ENCODE measurements at regions not wholly inside any gene's neighbourhood (a gene's known extent, or its start where the extent isn't known, plus 50 kb on each side); places are given as distances from the start of the nearest gene placed in this dataset.

DNA sequence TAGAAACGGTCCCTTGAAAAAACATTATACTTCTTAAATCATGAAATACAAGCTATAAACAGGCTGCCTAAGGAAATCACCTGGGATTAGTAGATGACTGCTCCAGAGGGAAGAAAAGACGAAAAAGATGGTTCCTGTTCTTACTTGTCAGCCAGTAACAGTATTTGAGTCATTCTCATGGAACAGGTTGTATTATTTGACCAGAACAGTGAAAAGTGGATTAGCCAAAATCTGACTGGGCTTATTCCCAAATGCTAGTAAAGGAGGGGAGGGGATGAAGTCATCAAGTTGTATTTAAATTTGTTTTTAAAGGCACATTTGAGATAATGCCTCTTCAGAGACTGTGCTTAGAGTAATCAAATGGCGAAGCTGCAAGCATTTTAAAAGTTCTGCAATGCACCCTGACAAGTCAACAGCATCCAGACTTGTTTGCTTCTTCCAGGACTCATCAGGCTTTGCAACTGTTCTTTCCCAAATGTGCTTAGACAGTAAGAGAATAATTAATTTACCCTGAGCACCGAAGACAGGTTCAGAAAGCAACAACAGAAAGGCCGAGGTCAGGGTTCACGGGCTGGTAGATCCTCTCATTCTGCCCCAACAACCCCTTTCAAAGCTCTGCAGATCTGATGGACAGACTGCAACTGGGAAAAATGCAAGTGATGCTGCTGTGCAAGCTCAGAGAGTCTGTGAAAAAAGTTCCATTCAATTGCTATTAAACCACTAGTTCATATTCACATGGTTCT lies 800.6 kb downstream of the KCTD16 start:
- no peaks in the 10 kb centered on the region for H3K27me3 ChIP-seq (ENCODE audit: insufficient read depth, low read length)
- peaks cover 14% of the 10 kb centered on the region; the same call in 1 of the 2 replicates for H3K9me3 ChIP-seq (ENCODE audit: insufficient read depth, low read depth, low read length)
- no peak overlapping the region for H3K4me3 ChIP-seq (ENCODE audit: low read length)
- WGBS = 90% methylated on average over 5 of the region's 6 CpGs
- 0 out of 2 replicates have a peak, but pooled peaks cover 5% of the 10 kb centered on the region for H3K4me1 ChIP-seq (ENCODE audit: insufficient read depth, low read length)
- no peak overlapping the region for H3K27ac ChIP-seq (ENCODE audit: low read depth, low read length)
- no peak overlapping the region for H3K9ac ChIP-seq (ENCODE audit: low read depth, low read length)
- H3K36me3 ChIP-seq (ENCODE audit: insufficient read depth, low read length) = no peaks in the 10 kb centered on the region

DNA sequence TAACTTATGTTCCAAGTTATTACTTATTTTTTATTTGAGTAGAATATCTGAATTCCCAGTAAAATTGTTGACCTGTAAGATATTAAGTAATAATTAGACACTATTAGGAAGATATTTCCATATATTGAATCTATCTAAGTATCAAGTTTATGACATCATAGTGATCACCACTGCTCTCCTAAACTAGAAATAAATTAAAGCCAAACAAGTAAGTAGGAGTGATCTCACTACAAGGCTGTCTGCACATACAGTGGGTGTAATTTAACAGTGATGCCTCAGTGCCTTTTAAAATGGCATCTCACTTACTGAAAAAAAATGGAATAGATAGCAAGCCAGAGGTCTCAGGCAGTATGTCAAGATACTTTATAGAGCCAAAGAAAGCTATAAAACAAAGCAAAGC lies 789.6 kb downstream of the KCTD16 start:
- no peak overlapping the region for H3K27ac ChIP-seq (ENCODE audit: low read depth, low read length)
- H3K36me3 ChIP-seq (ENCODE audit: insufficient read depth, low read length) = no peaks in the 10 kb centered on the region
- H3K27me3 ChIP-seq (ENCODE audit: insufficient read depth, low read length) = no peaks in the 10 kb centered on the region
- no peaks in the 10 kb centered on the region for H3K4me1 ChIP-seq (ENCODE audit: insufficient read depth, low read length)
- H3K9ac ChIP-seq (ENCODE audit: low read depth, low read length) = no peak overlapping the region
- no peak overlapping the region for H3K4me3 ChIP-seq (ENCODE audit: low read length)
- no peaks in the 10 kb centered on the region for H3K9me3 ChIP-seq (ENCODE audit: insufficient read depth, low read depth, low read length)

DNA sequence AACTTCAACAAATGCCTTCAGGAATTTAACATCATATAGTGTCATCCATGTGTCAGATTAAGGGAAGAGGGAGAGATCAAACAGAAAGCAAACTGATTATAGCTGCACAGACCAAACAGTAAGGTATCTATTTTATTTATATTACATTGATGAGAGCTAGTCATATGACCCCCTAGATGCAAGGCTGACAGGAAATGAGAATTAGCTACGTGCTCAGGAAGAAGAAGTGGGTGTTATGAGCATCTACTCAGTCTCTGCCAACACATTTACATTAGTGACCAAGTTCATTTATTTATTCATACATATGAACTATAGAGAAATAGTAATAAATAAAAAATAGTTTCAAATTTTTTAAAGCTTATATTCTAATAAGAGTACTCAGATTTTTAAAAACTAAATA lies 787.3 kb downstream of the KCTD16 start:
- Histone ChIP-seq H3K4me1 (ENCODE audit: insufficient read depth, low read length) (no peaks in the 10 kb centered on the region), H3K9me3 (ENCODE audit: insufficient read depth, low read depth, low read length) (no peaks in the 10 kb centered on the region), H3K27ac (ENCODE audit: low read depth, low read length) (no peak overlapping the region), H3K4me3 (ENCODE audit: low read length) (no peak overlapping the region), H3K27me3 (ENCODE audit: insufficient read depth, low read length) (no peaks in the 10 kb centered on the region), H3K36me3 (ENCODE audit: insufficient read depth, low read length) (no peaks in the 10 kb centered on the region), H3K9ac (ENCODE audit: low read depth, low read length) (no peak overlapping the region)
- WGBS = no CpG with 5 or more reads among the region's 1 CpG

- Histone ChIP-seq H3K4me3 (ENCODE audit: low read length) (no peak overlapping the region), H3K27ac (ENCODE audit: low read depth, low read length) (no peak overlapping the region), H3K9ac (ENCODE audit: low read depth, low read length) (no peak overlapping the region), H3K4me1 (ENCODE audit: insufficient read depth, low read length) (no peaks in the 10 kb centered on the region), H3K9me3 (ENCODE audit: insufficient read depth, low read depth, low read length) (no peaks in the 10 kb centered on the region), H3K36me3 (ENCODE audit: insufficient read depth, low read length) (no peaks in the 10 kb centered on the region), H3K27me3 (ENCODE audit: insufficient read depth, low read length) (no peaks in the 10 kb centered on the region)
- 100% methylated on average over 2 of the region's 2 CpGs for WGBS
Observed at GRCh38 chr5:144950996-144951395, 780.3 kb downstream of the KCTD16 start.

GRCh38 chr5:144947023-144947422 lies 776.4 kb downstream of the KCTD16 start:
- H3K27ac ChIP-seq (ENCODE audit: low read depth, low read length) = no peak overlapping the region
- H3K4me1 ChIP-seq (ENCODE audit: insufficient read depth, low read length) = peaks cover 5% of the 10 kb centered on the region; the same call in 1 of the 2 replicates
- no peak overlapping the region for H3K4me3 ChIP-seq (ENCODE audit: low read length)
- no peaks in the 10 kb centered on the region for H3K36me3 ChIP-seq (ENCODE audit: insufficient read depth, low read length)
- no peaks in the 10 kb centered on the region for H3K9me3 ChIP-seq (ENCODE audit: insufficient read depth, low read depth, low read length)
- H3K27me3 ChIP-seq (ENCODE audit: insufficient read depth, low read length) = no peaks in the 10 kb centered on the region
- 95% methylated on average over 2 of the region's 2 CpGs for WGBS
- no peak overlapping the region for H3K9ac ChIP-seq (ENCODE audit: low read depth, low read length)

- Histone ChIP-seq H3K27me3 (ENCODE audit: insufficient read depth, low read length) (no peaks in the 10 kb centered on the region), H3K9ac (ENCODE audit: low read depth, low read length) (no peak overlapping the region), H3K36me3 (ENCODE audit: insufficient read depth, low read length) (no peaks in the 10 kb centered on the region), H3K9me3 (ENCODE audit: insufficient read depth, low read depth, low read length) (no peaks in the 10 kb centered on the region), H3K4me1 (ENCODE audit: insufficient read depth, low read length) (peaks cover 5% of the 10 kb centered on the region; the same call in 1 of the 2 replicates), H3K4me3 (ENCODE audit: low read length) (no peak overlapping the region), H3K27ac (ENCODE audit: low read depth, low read length) (no peak overlapping the region)
- WGBS = 75% methylated on average over 2 of the region's 2 CpGs
Observed at GRCh38 chr5:144945503-144945902, 774.8 kb downstream of the KCTD16 start.

DNA sequence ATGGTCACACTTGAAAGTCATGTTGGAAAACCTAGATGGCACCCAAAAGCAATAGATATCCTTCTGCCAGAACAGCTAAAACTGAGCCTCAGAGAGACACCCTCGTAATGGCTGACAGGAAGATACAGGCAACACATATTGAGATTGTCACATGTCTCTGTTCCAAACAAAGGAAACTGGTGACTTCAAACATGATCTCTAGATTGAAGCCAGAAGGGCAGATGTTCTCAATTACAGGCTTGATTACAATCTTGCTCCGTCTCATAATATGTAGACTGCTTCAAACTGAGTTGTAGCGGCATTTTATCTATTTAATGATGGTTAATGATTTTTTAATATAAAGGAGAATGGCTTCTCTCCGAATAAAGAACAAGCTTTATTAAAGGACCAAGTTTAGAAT lies 774.3 kb downstream of the KCTD16 start:
- Histone ChIP-seq H3K9me3 (ENCODE audit: insufficient read depth, low read depth, low read length) (no peaks in the 10 kb centered on the region), H3K36me3 (ENCODE audit: insufficient read depth, low read length) (no peaks in the 10 kb centered on the region), H3K9ac (ENCODE audit: low read depth, low read length) (no peak overlapping the region), H3K27me3 (ENCODE audit: insufficient read depth, low read length) (no peaks in the 10 kb centered on the region), H3K27ac (ENCODE audit: low read depth, low read length) (no peak overlapping the region), H3K4me1 (ENCODE audit: insufficient read depth, low read length) (peaks cover 5% of the 10 kb centered on the region; the same call in 1 of the 2 replicates), H3K4me3 (ENCODE audit: low read length) (no peak overlapping the region)
- WGBS = 98% methylated on average over 4 of the region's 4 CpGs

- peaks cover 5% of the 10 kb centered on the region; the same call in 1 of the 2 replicates for H3K4me1 ChIP-seq (ENCODE audit: insufficient read depth, low read length)
- no peak overlapping the region for H3K9ac ChIP-seq (ENCODE audit: low read depth, low read length)
- no peak overlapping the region for H3K4me3 ChIP-seq (ENCODE audit: low read length)
- no peaks in the 10 kb centered on the region for H3K9me3 ChIP-seq (ENCODE audit: insufficient read depth, low read depth, low read length)
- no peaks in the 10 kb centered on the region for H3K36me3 ChIP-seq (ENCODE audit: insufficient read depth, low read length)
- no peaks in the 10 kb centered on the region for H3K27me3 ChIP-seq (ENCODE audit: insufficient read depth, low read length)
- no peak overlapping the region for H3K27ac ChIP-seq (ENCODE audit: low read depth, low read length)
Observed at GRCh38 chr5:144941004-144941403, 770.3 kb downstream of the KCTD16 start.

- Histone ChIP-seq H3K4me3 (ENCODE audit: low read length) (no peak overlapping the region), H3K27ac (ENCODE audit: low read depth, low read length) (no peak overlapping the region), H3K4me1 (ENCODE audit: insufficient read depth, low read length) (no peaks in the 10 kb centered on the region), H3K9ac (ENCODE audit: low read depth, low read length) (no peak overlapping the region; the same call in 1 of the 2 replicates), H3K9me3 (ENCODE audit: insufficient read depth, low read depth, low read length) (no peaks in the 10 kb centered on the region), H3K36me3 (ENCODE audit: insufficient read depth, low read length) (no peaks in the 10 kb centered on the region), H3K27me3 (ENCODE audit: insufficient read depth, low read length) (no peaks in the 10 kb centered on the region)
- 88% methylated on average over 1 of the region's 1 CpG for WGBS
Observed at GRCh38 chr5:144918371-144918770, 747.7 kb downstream of the KCTD16 start.

GRCh38 chr5:144915452-144915851 lies 744.8 kb downstream of the KCTD16 start:
- Histone ChIP-seq H3K27me3 (ENCODE audit: insufficient read depth, low read length) (no peaks in the 10 kb centered on the region), H3K9me3 (ENCODE audit: insufficient read depth, low read depth, low read length) (no peaks in the 10 kb centered on the region), H3K27ac (ENCODE audit: low read depth, low read length) (no peak overlapping the region), H3K36me3 (ENCODE audit: insufficient read depth, low read length) (no peaks in the 10 kb centered on the region), H3K4me1 (ENCODE audit: insufficient read depth, low read length) (no peaks in the 10 kb centered on the region), H3K4me3 (ENCODE audit: low read length) (no peak overlapping the region), H3K9ac (ENCODE audit: low read depth, low read length) (no peak overlapping the region)

DNA sequence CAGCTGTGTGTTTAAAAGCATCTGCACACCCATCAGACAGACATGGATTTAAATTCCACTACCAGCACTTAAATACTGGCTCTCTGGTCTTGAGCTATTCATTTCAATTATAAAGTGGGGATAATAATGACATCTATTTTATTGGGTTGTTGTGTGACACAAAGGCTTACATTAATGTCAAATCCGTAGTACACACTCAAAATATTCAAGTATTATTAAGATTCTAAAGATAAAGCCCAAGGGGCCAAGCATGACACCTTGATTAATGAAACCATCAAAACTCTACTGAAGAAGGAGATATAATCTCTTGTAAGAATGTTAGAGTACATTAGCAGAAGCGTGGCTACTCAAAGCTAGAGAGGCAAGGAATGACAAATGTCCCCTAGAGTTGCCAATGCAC lies 743.0 kb downstream of the KCTD16 start:
- H3K9ac ChIP-seq (ENCODE audit: low read depth, low read length) = no peak overlapping the region
- H3K4me3 ChIP-seq (ENCODE audit: low read length) = no peak overlapping the region
- 77% methylated on average over 1 of the region's 2 CpGs for WGBS
- H3K9me3 ChIP-seq (ENCODE audit: insufficient read depth, low read depth, low read length) = no peaks in the 10 kb centered on the region
- no peaks in the 10 kb centered on the region for H3K36me3 ChIP-seq (ENCODE audit: insufficient read depth, low read length)
- no peaks in the 10 kb centered on the region for H3K4me1 ChIP-seq (ENCODE audit: insufficient read depth, low read length)
- H3K27ac ChIP-seq (ENCODE audit: low read depth, low read length) = no peak overlapping the region
- H3K27me3 ChIP-seq (ENCODE audit: insufficient read depth, low read length) = no peaks in the 10 kb centered on the region

GRCh38 chr5:144896473-144896872 lies 725.8 kb downstream of the KCTD16 start:
- WGBS = 86% methylated on average over 1 of the region's 2 CpGs
- Histone ChIP-seq H3K27ac (ENCODE audit: low read depth, low read length) (no peak overlapping the region), H3K36me3 (ENCODE audit: insufficient read depth, low read length) (no peaks in the 10 kb centered on the region), H3K9ac (ENCODE audit: low read depth, low read length) (no peak overlapping the region), H3K9me3 (ENCODE audit: insufficient read depth, low read depth, low read length) (no peaks in the 10 kb centered on the region), H3K27me3 (ENCODE audit: insufficient read depth, low read length) (no peaks in the 10 kb centered on the region), H3K4me1 (ENCODE audit: insufficient read depth, low read length) (no peaks in the 10 kb centered on the region), H3K4me3 (ENCODE audit: low read length) (no peak overlapping the region)

All from HUES64 (cell line).